ENCODE measurements at regions not wholly inside any gene's neighbourhood (a gene's known extent, or its start where the extent isn't known, plus 50 kb on each side); places are given as distances from the start of the nearest gene placed in this dataset.

DNA sequence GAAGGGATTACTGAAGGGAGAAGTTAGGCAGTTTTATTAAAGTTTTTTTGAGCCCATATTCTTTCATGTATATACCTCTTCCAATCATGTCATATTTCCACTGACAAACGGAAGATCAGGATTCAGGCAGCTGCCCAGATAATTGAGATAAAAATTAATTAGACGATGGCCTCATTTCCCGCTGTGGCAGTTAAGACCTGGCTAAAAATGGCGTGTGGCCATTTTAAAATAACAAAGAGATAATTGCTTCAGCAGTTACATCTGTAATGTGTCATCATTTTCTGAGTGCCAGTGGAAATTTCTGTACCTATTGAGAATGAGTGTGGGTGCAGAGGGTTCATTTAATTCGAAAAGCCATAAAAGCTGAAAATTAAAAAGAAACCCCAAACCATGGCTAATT lies 215.1 kb downstream of the STK31 start:
- ChIA-PET CTCF (no interaction called here), POLR2A (no interaction called here)
- Histone ChIP-seq H3K9me1 (replicated peaks; ENCODE audit: control insufficient read depth, extremely low read depth, insufficient read depth, low read length) (no peaks in the 10 kb centered on the region), H3K27ac (ENCODE audit: insufficient read depth, low read depth, low read length) (no peak overlapping the region), H3K9me3 (replicated peaks; ENCODE audit: control insufficient read depth, insufficient read depth, low read length) (no peaks in the 10 kb centered on the region), H3K27me3 (ENCODE audit: control insufficient read depth in 2 of 2, insufficient read depth in 2 of 2, low read length in 2 of 2) (no peaks in the 10 kb centered on the region), H3K4me1 (ENCODE audit: control insufficient read depth, extremely low read depth, insufficient read depth, low read length) (no peaks in the 10 kb centered on the region), H2AFZ (ENCODE audit: low read depth, low read length) (no peak overlapping the region), H3K4me2 (ENCODE audit: insufficient read depth, low read length) (no peak overlapping the region), H3K79me2 (ENCODE audit: control insufficient read depth, insufficient read depth, low read length) (no peaks in the 10 kb centered on the region), H3K4me3 (replicated peaks in 1 of 3; ENCODE audit: insufficient read depth in 1 of 3, low read depth in 1 of 3, low read length in 3 of 3) (no peak overlapping the region), H3K36me3 (ENCODE audit: control insufficient read depth in 2 of 2, extremely low read depth in 1 of 2, insufficient read depth in 2 of 2, low read length in 2 of 2) (no peaks in the 10 kb centered on the region), H3K9ac (replicated peaks; ENCODE audit: extremely low read depth, insufficient read depth, low read length) (no peak overlapping the region), H4K20me1 (replicated peaks; ENCODE audit: control insufficient read depth, extremely low read depth, insufficient read depth, low read length) (no peaks in the 10 kb centered on the region)
- BruUV-seq (replicated peaks) = no TSS peak
- no peak for DNase-seq (ENCODE audit: low read depth, low spot score)
- no peak for FAIRE-seq
- dilution Hi-C loops (cut with MboI; ENCODE audit: extremely low pct_ligation_motif_present, low sequenced_read_pairs) = no loop called here
- TF ChIP-seq JUN (IDR thresholded peaks at IDR 0.05; ENCODE audit: borderline replicate concordance, insufficient read depth, insufficient read length, low read depth) (no peak), MYC (IDR thresholded peaks at IDR 0.05; ENCODE audit: low read depth, low read length) (no peak), EZH2 (IDR thresholded peaks at IDR 0.05; ENCODE audit: borderline replicate concordance, low read depth, low read length, severe bottlenecking) (no peak), GATA2 (IDR thresholded peaks at IDR 0.05; ENCODE audit: insufficient read depth, insufficient read length, low read depth, low read length) (no peak), POLR2AphosphoS5 (IDR thresholded peaks at IDR 0.05; ENCODE audit: insufficient read depth, low read depth, low read length) (no peak), FOS (IDR thresholded peaks at IDR 0.05; ENCODE audit: borderline replicate concordance, insufficient read depth, low read length) (no peak), POLR2A (IDR thresholded peaks at IDR 0.05; ENCODE audit: low read depth, low read length) (no peak)
- TF ChIP-seq, protein P1, sequence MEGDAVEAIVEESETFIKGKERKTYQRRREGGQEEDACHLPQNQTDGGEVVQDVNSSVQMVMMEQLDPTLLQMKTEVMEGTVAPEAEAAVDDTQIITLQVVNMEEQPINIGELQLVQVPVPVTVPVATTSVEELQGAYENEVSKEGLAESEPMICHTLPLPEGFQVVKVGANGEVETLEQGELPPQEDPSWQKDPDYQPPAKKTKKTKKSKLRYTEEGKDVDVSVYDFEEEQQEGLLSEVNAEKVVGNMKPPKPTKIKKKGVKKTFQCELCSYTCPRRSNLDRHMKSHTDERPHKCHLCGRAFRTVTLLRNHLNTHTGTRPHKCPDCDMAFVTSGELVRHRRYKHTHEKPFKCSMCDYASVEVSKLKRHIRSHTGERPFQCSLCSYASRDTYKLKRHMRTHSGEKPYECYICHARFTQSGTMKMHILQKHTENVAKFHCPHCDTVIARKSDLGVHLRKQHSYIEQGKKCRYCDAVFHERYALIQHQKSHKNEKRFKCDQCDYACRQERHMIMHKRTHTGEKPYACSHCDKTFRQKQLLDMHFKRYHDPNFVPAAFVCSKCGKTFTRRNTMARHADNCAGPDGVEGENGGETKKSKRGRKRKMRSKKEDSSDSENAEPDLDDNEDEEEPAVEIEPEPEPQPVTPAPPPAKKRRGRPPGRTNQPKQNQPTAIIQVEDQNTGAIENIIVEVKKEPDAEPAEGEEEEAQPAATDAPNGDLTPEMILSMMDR (IDR thresholded peaks at IDR 0.05; ENCODE audit: extremely low read depth in 1 of 2, insufficient read depth in 1 of 2, low read depth in 1 of 2, low read length in 2 of 2) = no peak
- TF ChIP-seq, protein P2, sequence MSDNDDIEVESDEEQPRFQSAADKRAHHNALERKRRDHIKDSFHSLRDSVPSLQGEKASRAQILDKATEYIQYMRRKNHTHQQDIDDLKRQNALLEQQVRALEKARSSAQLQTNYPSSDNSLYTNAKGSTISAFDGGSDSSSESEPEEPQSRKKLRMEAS (IDR thresholded peaks at IDR 0.05; ENCODE audit: insufficient read depth, insufficient read length) = no peak
- intact Hi-C loops (cut with micrococcal nuclease) = no loop called here

All from endothelial cell of umbilical vein (primary cell).